GM19463 (cell line): ENCODE measurements at regions not wholly inside any gene's neighbourhood (a gene's known extent, or its start where the extent isn't known, plus 50 kb on each side); places are given as distances from the start of the nearest gene placed in this dataset.

Experiments used
- ATAC-seq: cut with Tn5 transposase; IDR thresholded peaks from one replicate; pipeline ENCODE4 v1.9.1; 2021; ENCODE audit warnings: mild to moderate bottlenecking, moderate library complexity; ENCODE audit not compliant: unreplicated experiment

DNA sequence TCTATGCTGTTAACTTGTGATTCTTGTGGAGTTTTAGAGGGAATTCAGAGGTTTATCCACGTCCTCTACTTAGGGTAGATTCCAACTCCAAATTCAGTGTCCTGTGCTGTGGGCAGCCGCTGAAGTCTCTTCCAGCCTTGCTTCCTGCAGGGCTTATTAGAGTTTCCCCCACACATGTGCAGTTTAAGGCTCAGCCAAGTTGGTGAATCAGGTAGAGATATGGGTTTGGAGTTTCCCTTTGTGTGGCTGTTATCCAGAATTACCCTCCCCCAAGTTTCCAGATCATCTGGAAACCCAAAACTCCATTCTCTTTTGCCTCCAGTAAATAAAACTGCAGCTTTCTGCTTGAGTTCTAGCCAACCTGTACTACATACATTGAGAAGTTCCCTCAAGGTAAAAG, 853.7 kb downstream of the GALC start:
- no peak for ATAC-seq

DNA sequence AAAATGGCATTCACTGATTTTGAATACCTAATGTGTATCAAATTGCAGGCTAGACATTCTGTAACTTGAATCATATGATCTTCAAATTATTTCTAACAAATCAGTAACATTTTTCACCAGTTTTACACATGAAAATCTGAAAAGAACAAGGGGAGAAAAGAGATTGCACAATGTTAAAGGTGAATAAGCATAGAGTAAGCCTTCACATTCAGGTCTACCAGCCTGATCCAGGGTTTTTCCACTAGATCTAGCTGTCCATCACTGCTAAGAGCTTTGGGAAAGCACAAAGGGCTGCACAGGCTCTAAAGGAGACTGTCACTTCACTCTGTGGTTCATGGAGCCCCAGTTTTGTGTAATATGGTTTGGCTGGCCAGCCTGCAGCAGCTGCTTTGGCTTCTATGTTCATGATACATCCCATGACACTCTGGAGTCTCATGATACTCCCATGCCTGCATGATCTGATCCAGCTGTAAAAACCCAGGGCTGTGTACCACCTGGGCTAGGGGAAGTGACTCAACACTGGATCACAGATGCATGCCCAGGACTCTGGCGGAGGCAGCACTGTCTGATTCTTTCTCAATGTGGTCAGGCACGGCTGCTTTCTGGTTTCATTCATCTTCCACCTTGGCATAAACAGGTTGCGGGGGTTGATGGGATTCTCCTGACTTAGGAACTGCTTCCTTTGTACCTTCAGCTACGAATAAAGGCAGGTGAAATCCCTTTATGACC, 859.7 kb downstream of the GALC start:
- no peak for ATAC-seq

DNA sequence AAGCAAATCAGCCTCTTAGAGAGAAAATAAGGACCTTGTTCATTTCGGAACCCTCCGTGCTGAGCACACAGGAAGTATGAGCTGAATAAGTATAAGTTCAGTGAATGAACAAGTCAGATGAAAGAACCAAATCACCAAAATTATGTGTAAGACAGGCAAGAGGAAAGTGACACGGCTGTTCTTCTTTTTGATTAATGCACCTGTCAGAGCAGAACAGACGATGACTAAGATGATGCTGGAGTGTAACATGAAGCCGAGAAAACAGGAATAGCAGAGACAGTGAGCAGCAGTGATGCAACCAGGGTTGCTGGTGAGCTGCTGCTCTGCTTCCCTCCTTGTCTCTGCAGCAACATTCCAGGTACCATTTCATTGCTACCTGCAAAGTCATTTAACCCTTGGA, 861.1 kb downstream of the GALC start:
- no peak for ATAC-seq

DNA sequence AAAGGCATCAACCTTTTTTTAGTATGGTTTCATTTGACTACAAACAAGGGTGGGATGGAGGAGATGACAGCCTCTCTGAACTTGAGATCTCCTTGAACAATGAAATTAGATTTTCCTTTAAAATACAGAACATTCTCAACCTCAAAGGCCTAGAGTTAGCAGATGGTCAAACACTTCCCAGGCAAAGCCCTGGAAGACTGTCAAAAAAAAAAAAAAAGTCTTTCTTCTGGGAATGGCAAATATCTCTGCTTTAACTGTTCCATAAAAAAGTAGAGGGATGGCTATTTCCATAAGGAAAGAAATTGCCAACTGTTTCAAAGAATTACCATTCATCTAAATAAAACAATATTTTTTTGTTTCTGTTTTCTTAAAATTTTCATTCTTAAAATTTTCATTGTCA, 870.8 kb downstream of the GALC start:
- ATAC-seq, result no peak

DNA sequence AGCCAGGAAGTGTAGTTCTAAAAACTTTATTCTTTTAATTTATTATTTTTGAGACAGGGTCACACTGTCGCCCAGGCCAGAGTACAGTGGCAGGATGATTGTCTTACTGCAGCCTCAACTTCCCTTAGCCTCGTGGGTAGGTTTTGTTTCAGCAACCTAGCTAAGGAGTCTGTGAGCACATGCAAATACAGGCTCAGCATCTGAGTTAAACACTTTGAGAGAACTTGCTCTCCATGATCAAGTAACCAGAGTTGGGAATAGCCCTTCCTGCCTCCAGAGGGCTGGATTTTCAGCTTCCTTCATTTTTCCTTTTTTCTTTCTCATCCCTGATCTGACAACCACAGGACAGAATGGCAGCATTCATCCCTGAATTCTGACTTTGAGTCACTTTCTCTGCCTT, 871.3 kb downstream of the GALC start:
- ATAC-seq, result no peak

DNA sequence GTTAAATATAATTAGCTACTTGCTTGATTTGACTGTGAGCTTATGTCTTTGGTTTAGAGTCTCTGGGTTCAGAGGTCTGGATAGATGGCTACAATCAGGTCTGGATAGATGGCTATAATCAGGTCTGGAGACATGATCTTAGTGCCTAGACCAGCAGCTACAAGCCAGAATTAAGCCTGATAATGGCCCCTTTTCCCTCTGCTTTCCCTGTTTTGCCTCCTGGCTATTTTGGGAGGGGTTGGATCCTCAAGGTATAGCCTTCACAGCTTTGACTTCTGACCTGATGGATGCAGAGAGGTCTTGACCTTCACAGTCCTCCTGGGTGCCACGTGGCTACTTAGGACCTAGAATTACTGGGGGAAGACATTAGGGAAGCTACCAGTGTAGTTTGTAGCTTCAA, 877.7 kb downstream of the GALC start:
- no peak for ATAC-seq

DNA sequence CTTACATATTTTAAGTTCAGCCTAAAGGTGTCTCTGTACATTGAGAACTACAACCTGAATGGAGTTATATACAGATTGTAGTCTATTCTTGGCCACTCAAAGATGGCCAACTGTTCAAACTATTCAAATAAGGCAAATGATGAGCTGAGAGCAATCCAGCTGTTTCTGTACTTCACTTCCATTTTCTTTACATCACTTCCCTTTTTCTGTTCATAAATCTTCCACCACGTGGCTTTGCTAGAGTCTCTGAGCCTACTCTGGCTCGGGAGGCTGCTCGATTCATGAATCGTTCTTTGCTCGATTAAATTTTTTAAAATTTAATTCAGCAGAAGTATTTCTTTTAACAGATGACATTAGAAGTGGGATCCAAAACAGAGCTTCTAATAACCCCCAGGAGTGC, 879.7 kb downstream of the GALC start:
- ATAC-seq, result no peak

DNA sequence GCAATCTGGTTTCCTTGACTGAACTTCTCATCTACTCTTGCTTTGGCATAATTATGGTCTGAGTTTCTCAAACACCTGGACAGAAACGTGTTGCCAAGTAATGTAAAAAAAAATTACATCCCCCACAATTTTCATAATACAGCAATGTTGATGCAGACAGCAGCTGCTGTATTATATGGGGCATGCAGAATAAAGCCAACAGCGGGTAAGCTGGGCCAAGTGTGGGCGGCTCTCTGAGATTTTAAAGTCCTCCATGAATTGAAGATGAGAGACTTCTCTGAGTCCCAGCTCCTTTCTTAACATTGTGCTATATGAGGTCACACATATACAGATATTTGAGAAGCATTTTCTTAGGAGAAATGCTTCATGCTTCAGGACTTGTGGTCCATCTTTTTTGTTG, 881.2 kb downstream of the GALC start:
- ATAC-seq, result no peak

DNA sequence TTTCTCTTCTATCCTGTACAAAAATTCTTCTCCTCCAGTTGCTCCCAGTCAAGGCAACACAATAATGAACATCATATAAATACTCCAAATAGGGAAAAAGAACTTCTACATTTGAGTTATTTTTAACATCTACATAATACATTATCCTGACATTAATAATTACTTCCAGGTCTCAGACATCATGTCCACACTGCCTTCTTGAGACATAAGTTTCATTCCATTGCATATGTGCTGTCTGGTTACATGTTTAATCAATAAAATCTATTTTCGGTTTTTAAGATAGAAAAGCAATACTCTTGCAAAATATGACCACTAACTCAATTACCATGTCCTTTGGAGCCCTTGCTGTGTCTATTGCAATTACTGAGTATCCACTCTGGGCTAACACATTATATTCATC, 881.9 kb downstream of the GALC start:
- ATAC-seq, result no peak

DNA sequence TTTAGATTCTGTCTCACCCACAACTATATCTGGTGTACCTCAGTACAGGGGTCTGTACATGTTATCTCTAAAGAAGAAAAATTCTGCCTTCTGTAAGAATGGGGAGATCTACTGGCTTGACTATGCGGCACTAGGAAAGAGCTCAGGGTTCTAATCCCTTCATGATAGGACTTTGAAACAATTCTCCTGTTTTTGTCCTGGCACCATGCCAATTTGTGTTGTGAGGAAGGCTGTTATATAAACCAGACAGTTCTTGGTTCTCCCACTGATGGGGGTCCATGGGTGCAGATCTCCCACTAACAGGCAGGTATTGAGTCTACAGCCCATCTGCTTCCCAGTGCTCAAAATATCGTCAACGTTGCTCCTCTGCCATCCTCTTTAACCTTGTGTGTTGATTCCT, 883.7 kb downstream of the GALC start:
- no peak for ATAC-seq

DNA sequence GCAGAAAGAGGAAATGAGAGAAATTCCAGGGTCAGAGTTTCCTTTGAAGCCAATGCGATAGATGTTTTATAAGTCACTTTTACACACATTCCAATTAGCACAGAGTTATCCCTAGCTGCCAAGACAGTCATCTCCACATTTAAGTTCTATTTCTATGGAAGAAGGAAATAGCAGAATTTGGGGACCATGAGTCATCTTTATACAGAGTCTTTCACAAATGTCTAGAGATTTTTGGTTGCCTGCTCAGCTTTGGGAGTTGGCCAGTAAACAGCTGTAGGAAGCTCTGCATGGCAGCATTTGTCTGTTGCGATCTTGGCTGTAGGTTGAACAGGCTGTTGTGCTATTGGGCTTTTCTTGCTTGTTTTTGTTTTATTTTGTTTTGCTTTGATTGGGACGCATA, 884.3 kb downstream of the GALC start:
- no peak for ATAC-seq

DNA sequence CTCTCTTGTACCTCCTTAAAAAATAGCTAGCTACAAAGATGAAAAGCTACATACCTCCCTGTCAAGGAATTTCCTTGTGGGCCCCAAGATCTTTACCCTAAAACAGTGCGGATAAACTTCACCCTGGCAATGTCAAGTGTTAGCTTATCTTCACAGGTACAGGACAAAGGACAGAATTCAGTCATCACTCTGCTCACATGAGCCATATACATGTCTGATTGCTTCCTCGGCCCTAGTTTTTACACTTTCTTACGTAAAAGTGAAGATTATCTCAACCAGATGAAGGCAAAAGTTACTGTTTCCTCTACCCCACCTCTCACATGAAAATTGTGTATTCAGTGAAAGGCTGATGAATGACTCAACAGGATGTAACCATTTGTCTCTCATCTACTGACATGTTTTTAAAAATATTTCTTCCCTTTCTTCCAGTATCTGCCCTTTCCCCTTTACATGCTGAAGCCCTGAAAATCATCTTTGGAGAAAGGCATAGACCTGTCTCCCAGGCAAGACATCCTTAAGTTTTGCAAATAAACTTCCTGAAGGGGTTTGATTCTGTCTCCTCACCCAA, 890.1 kb downstream of the GALC start:
- no peak for ATAC-seq

DNA sequence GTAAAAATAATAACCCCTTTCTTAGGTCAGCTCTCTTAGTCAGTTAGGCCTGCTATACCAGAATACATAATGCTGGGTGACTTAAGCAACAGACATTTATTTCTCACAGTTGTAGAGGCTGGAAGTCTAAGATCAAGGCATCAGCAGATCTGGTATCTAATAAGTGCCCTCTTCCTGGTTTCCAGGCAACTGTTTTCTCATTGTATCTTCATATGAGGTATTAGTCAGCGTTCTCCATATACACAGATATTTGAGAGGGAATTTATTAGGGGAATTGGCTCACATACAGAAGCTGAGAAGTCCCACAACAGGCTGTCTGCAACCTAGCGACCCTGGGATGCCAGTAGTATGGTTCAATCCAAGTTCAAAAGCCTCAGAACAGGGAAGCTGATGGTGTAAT, 896.0 kb downstream of the GALC start:
- no peak for ATAC-seq

DNA sequence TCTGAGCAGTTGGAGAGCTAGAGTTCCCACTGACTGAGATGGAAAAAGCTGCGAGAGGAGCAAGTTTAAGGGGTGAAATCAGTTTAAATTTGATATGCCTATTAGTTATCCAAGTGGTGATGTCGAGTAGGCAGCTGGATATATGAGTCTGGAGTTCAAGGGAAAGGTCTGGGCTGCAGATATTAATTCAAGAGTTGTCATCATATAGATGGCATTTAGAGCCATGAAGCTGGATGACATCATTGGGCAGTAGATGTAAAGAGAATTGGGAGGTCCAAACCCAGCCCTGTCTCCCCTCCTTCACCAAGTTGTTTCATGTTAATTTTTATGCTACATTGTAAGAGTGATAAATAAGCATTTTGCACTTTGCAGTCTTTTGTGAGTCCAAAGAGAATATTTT, 898.1 kb downstream of the GALC start:
- no peak for ATAC-seq

DNA sequence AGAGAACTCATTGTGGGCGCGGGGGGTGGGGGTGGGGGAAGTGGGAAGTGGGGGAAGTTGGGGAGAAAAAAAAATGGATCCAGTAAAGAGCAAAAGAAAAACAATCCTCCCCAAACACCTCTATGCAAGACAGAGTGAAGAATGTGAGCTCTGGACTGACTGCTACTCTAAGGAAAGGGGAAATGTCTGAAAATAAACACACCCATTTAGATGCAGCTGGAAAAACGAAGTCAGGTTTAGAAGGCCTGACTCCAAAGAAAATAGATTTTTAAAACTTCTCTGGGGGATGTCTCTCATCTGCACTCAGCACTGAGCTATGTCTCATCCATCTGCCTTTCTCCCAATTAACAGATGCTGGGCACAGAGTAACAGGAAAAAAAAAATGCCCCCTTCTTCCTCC, 904.4 kb downstream of the GALC start:
- no peak for ATAC-seq

DNA sequence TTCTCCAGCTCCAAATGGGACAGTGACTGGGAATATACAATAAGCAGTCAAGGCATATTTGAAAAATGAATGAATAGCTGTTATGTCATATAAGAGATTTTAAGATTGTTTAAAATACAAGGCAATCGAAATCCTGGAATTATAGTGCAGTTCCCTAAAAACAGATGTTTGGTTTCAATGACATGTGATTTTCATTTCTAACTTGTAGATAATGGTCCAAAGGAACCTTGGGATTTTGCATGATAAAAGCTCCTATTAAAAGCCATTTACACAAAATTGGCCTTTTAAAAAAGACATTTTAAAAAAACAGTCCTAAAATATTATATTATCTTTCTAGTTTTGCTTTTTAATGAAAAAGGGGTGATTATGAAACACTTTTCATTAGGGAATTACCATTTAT, 905.1 kb downstream of the GALC start:
- no peak for ATAC-seq

DNA sequence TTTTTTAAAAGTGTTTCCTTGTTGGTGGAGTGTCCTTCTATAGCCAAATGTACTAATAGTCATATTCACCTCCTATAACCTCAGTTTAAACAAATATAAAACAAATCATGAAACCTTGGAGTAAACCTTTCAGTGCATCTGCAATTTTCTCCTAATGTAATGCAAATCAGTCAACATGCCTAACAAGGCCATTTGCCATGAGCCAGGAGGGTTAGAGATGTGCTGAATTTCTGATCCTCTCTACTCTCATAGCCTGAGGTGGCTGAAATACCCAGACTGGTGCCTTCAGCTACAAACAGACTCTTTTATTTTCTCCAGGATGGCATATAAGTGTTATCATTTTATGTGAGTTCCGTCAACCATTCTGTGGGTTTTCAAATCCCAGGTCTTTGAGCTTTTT, 908.1 kb downstream of the GALC start:
- ATAC-seq, result no peak

DNA sequence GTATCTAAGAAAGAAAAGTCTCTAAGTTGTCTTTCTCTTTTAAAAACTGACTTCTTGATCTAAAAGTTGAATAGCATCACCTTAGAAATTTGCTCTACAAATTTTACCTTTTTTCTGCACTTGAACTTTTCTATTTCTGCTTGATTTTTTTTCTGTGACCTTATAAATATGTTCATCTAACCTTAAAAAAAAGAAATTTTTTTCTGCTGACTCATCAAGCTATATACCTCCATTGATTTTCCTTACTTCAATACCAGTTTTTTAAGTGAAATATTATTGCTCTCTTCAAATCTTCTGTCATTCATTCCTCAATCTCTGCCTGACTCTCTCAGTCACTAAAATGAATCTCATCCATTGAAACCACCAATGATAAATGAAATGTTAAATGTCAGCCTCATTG, 910.1 kb downstream of the GALC start:
- no peak for ATAC-seq

DNA sequence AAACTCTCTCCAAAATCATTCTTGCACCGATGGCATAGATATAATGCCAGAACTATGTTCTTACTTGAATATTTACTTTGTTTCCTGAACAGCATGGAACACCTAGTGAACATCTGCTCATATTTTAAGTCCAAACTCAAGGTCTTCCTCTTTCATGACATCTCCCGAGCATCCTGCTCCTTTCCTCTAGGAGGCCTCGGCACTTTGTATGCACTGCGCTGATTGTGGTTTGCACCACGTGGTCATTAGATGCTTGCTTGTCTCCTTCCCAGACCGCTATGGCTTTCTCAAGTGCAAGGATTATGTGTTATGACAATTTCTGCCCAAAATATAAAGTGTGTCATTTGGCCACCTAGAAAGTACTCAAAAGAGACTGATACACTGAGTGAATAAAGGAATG, 912.0 kb downstream of the GALC start:
- ATAC-seq, result no peak

DNA sequence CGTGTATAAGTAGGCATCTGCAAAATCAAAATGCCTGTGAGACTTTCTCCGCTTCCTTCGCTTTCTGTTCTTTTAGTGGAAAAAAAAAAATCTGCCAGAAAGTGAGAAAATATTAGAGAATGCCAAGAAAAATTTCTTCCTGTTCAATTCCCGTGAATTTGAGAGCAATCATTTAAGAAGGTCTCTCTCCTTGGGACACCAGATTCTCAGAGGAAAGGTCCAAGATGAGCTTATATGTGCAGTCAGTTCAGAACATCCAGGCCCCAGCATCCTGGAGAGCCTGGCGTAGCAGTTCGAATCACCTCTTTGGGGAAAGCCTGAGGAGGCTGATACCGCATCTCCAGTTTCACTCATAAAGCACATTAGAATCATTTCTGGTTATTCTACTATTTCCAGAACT, 912.8 kb downstream of the GALC start:
- ATAC-seq, result no peak

DNA sequence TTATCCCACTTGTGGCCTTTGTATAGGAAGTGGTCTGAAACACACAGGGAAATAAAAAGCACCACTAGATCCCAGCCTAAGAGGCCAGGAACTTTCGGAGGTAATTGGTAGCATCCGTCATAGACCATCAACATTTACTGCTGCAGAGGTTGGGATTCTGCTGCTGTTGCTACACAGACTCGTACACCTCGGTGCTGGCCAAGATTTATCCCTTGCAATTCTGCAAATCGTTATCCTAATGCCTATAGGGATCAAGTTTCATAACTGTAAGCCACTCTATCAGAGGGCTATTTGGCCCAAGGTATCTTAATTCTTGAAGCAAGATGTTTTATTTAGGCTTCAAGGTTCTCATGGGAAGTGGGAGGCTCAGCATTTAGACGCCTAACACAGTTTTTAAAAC, 913.6 kb downstream of the GALC start:
- ATAC-seq, result no peak

DNA sequence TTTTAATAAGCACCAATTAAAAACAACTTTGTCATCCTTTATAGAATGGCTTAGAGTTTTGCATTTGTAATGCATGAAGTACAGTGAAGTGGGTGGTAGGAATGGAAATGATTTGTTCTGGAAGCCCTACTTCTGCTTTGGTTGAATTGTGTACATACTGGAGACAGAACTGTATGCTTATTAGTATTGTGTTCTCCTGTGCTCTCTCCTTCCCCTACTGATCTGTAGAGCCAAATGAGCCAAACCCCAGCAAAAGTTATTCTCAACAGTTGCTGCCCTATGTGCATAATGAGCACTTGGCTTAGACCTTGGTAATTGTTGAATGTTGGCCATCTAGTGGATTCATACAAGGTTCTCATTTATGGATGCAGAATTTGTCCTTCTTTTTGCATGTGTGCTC, 916.1 kb downstream of the GALC start:
- ATAC-seq, result no peak

DNA sequence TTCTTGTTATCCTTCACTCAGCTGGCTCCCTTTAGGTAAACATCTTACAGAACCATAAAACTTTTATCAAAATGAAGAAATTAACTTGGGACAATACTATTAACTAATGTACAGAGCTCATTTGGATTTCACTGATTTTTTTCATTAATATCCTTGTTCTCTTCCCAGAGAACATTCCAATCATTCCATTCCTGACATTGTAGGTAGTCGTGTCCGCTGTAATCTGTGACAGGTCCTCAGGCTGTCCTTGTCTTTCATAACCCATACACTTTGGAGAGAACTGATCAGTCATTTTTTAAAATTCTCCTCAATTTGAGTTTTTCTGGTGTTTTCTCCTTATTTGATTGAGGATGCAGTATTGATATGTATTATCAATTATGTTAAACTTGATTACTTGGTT, 916.8 kb downstream of the GALC start:
- no peak for ATAC-seq
